ENCODE measurements at regions not wholly inside any gene's neighbourhood (a gene's known extent, or its start where the extent isn't known, plus 50 kb on each side); places are given as distances from the start of the nearest gene placed in this dataset.

DNA sequence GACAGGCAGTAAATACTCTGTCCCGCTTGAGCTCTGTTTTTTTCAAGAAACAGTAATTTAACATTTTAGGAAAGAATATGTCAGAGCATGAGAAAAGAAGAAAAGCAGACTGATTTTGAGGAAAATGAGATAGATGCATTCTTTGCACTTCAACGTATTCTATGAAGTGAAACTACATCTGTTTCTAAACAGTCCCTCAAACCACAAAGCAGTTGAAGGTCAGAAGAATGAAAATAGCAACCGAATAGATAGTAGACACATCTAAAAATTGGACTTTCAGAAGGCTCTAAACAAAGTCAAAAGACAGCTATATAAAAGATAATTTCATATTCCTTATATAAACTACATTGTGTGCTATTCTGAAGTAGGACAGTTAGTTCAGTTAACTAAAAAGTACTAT, 172.6 kb upstream of the LRRC3B start:
- TF ChIP-seq, protein P1, sequence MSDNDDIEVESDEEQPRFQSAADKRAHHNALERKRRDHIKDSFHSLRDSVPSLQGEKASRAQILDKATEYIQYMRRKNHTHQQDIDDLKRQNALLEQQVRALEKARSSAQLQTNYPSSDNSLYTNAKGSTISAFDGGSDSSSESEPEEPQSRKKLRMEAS (IDR thresholded peaks at IDR 0.05) = no peak
- TF ChIP-seq YY1 (IDR thresholded peaks at IDR 0.05) (no peak), TAF1 (conservative IDR thresholded peaks at IDR 0.05) (no peak), HNF4G (IDR thresholded peaks at IDR 0.05) (no peak), RAD21 (IDR thresholded peaks at IDR 0.05) (no peak), SP1 (IDR thresholded peaks at IDR 0.05) (no peak), EGR1 (IDR thresholded peaks at IDR 0.05; ENCODE audit: low read depth in 2 of 2) (no peak)
- TF ChIP-seq, protein P2, sequence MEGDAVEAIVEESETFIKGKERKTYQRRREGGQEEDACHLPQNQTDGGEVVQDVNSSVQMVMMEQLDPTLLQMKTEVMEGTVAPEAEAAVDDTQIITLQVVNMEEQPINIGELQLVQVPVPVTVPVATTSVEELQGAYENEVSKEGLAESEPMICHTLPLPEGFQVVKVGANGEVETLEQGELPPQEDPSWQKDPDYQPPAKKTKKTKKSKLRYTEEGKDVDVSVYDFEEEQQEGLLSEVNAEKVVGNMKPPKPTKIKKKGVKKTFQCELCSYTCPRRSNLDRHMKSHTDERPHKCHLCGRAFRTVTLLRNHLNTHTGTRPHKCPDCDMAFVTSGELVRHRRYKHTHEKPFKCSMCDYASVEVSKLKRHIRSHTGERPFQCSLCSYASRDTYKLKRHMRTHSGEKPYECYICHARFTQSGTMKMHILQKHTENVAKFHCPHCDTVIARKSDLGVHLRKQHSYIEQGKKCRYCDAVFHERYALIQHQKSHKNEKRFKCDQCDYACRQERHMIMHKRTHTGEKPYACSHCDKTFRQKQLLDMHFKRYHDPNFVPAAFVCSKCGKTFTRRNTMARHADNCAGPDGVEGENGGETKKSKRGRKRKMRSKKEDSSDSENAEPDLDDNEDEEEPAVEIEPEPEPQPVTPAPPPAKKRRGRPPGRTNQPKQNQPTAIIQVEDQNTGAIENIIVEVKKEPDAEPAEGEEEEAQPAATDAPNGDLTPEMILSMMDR (IDR thresholded peaks at IDR 0.05; ENCODE audit: low read depth, low read length, missing input control) = no peak
- TF ChIP-seq, protein P3, sequence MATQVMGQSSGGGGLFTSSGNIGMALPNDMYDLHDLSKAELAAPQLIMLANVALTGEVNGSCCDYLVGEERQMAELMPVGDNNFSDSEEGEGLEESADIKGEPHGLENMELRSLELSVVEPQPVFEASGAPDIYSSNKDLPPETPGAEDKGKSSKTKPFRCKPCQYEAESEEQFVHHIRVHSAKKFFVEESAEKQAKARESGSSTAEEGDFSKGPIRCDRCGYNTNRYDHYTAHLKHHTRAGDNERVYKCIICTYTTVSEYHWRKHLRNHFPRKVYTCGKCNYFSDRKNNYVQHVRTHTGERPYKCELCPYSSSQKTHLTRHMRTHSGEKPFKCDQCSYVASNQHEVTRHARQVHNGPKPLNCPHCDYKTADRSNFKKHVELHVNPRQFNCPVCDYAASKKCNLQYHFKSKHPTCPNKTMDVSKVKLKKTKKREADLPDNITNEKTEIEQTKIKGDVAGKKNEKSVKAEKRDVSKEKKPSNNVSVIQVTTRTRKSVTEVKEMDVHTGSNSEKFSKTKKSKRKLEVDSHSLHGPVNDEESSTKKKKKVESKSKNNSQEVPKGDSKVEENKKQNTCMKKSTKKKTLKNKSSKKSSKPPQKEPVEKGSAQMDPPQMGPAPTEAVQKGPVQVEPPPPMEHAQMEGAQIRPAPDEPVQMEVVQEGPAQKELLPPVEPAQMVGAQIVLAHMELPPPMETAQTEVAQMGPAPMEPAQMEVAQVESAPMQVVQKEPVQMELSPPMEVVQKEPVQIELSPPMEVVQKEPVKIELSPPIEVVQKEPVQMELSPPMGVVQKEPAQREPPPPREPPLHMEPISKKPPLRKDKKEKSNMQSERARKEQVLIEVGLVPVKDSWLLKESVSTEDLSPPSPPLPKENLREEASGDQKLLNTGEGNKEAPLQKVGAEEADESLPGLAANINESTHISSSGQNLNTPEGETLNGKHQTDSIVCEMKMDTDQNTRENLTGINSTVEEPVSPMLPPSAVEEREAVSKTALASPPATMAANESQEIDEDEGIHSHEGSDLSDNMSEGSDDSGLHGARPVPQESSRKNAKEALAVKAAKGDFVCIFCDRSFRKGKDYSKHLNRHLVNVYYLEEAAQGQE (IDR thresholded peaks at IDR 0.05) = no peak

Data from liver (tissue), 3 donors.